ENCODE measurements at regions not wholly inside any gene's neighbourhood (a gene's known extent, or its start where the extent isn't known, plus 50 kb on each side); places are given as distances from the start of the nearest gene placed in this dataset.

DNA sequence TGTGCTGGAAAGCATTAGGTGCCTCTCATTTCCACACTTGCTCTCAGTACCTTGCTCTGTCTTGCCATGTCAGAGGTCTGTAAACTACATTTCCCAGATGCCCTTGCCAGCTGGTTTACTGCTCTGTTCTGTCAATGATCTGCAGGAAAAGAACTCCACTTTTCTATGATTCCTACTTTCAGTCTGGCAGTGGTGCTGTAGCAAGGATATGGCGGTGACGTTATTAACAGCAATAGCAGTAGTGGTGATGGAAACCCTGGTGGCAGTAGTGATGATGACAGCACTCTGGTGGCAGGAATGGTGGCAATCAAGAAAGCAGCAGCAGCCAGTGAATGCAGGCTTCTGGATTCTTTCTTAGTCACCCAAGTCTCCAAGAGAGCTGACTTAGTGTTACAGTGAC, 665.2 kb downstream of the DIPK2A start (continued):
- TF ChIP-seq, protein P1, sequence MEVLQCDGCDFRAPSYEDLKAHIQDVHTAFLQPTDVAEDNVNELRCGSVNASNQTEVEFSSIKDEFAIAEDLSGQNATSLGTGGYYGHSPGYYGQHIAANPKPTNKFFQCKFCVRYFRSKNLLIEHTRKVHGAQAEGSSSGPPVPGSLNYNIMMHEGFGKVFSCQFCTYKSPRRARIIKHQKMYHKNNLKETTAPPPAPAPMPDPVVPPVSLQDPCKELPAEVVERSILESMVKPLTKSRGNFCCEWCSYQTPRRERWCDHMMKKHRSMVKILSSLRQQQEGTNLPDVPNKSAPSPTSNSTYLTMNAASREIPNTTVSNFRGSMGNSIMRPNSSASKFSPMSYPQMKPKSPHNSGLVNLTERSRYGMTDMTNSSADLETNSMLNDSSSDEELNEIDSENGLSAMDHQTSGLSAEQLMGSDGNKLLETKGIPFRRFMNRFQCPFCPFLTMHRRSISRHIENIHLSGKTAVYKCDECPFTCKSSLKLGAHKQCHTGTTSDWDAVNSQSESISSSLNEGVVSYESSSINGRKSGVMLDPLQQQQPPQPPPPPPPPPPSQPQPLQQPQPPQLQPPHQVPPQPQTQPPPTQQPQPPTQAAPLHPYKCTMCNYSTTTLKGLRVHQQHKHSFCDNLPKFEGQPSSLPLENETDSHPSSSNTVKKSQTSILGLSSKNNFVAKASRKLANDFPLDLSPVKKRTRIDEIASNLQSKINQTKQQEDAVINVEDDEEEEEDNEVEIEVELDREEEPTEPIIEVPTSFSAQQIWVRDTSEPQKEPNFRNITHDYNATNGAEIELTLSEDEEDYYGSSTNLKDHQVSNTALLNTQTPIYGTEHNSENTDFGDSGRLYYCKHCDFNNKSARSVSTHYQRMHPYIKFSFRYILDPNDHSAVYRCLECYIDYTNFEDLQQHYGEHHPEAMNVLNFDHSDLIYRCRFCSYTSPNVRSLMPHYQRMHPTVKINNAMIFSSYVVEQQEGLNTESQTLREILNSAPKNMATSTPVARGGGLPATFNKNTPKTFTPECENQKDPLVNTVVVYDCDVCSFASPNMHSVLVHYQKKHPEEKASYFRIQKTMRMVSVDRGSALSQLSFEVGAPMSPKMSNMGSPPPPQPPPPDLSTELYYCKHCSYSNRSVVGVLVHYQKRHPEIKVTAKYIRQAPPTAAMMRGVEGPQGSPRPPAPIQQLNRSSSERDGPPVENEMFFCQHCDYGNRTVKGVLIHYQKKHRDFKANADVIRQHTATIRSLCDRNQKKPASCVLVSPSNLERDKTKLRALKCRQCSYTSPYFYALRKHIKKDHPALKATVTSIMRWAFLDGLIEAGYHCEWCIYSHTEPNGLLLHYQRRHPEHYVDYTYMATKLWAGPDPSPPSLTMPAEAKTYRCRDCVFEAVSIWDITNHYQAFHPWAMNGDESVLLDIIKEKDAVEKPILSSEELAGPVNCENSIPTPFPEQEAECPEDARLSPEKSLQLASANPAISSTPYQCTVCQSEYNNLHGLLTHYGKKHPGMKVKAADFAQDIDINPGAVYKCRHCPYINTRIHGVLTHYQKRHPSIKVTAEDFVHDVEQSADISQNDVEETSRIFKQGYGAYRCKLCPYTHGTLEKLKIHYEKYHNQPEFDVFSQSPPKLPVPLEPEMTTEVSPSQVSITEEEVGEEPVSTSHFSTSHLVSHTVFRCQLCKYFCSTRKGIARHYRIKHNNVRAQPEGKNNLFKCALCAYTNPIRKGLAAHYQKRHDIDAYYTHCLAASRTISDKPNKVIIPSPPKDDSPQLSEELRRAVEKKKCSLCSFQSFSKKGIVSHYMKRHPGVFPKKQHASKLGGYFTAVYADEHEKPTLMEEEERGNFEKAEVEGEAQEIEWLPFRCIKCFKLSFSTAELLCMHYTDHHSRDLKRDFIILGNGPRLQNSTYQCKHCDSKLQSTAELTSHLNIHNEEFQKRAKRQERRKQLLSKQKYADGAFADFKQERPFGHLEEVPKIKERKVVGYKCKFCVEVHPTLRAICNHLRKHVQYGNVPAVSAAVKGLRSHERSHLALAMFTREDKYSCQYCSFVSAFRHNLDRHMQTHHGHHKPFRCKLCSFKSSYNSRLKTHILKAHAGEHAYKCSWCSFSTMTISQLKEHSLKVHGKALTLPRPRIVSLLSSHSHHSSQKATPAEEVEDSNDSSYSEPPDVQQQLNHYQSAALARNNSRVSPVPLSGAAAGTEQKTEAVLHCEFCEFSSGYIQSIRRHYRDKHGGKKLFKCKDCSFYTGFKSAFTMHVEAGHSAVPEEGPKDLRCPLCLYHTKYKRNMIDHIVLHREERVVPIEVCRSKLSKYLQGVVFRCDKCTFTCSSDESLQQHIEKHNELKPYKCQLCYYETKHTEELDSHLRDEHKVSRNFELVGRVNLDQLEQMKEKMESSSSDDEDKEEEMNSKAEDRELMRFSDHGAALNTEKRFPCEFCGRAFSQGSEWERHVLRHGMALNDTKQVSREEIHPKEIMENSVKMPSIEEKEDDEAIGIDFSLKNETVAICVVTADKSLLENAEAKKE (CRISPR knock-in tag; IDR thresholded peaks at IDR 0.05): peak; percentile 61; the same call in 1 of the 2 replicates
- TF ChIP-seq EZH2 (IDR thresholded peaks at IDR 0.05; ENCODE audit: low read depth, unreplicated experiment) (no peak), EZH2phosphoT487 (IDR thresholded peaks at IDR 0.05; ENCODE audit: unreplicated experiment) (no peak)
- TF ChIP-seq, protein P2, sequence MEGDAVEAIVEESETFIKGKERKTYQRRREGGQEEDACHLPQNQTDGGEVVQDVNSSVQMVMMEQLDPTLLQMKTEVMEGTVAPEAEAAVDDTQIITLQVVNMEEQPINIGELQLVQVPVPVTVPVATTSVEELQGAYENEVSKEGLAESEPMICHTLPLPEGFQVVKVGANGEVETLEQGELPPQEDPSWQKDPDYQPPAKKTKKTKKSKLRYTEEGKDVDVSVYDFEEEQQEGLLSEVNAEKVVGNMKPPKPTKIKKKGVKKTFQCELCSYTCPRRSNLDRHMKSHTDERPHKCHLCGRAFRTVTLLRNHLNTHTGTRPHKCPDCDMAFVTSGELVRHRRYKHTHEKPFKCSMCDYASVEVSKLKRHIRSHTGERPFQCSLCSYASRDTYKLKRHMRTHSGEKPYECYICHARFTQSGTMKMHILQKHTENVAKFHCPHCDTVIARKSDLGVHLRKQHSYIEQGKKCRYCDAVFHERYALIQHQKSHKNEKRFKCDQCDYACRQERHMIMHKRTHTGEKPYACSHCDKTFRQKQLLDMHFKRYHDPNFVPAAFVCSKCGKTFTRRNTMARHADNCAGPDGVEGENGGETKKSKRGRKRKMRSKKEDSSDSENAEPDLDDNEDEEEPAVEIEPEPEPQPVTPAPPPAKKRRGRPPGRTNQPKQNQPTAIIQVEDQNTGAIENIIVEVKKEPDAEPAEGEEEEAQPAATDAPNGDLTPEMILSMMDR (conservative IDR thresholded peaks at IDR 0.05; ENCODE audit: low read depth in 2 of 2): peak; percentile 42 to 51

DNA sequence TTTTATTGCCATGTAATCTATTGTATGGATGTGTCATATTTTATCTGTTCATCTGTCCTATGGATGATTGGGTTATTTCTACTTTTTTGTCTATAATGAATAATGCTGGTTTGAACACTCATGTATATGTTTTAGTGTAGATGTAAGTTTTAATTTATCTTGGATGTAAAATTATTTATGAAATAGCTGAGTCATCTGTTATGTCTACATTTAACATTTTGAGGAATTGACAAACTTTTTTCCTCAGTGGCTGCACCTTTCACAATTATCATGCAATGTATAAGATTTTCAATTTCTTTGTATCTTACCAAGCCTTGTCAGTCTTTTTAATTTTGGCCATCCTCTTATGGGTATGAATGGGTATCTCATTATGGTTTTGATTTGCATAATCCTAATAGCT, 666.4 kb downstream of the DIPK2A start:
- H3F3A ChIP-seq (replicated peaks; ENCODE audit: low read depth): no peaks in the 10 kb centered on the region
- H3K9me3 Mint-ChIP-seq: no peaks in the 10 kb centered on the region; the same call in 2 of the 3 replicates
- H3K4me3 ChIP-seq: no peak overlapping the region
- no peak overlapping the region for H2AFZ ChIP-seq
- H3K36me3 ChIP-seq (ENCODE audit: insufficient read depth): no peaks in the 10 kb centered on the region
- DNase-seq (ENCODE audit: low spot score): no peak
- H3K4me2 ChIP-seq: no peak overlapping the region
- no peak overlapping the region for H3K27ac Mint-ChIP-seq
- H4K20me1 ChIP-seq (replicated peaks; ENCODE audit: insufficient read depth): no peaks in the 10 kb centered on the region
- no peaks in the 10 kb centered on the region; the same call in 2 of the 3 replicates for H3K36me3 Mint-ChIP-seq (ENCODE audit: low read depth)
- H3K27ac ChIP-seq (ENCODE audit: low read depth): no peak overlapping the region
- H3K9me2 ChIP-seq (ENCODE audit: insufficient read depth): no peaks in the 10 kb centered on the region
- no peaks in the 10 kb centered on the region for H3K4me1 ChIP-seq (ENCODE audit: insufficient read depth)
- H3K4me1 Mint-ChIP-seq: peaks cover 2% of the 10 kb centered on the region; the same call in 1 of the 3 replicates
- no peaks in the 10 kb centered on the region for H3K27me3 ChIP-seq (ENCODE audit: insufficient read depth)
- ATAC-seq: no peak
- no peaks in the 10 kb centered on the region for H3K27me3 Mint-ChIP-seq (ENCODE audit: insufficient read depth, low read depth, poor library complexity)
- H3K4me3 Mint-ChIP-seq: no peak overlapping the region
- H3K79me2 ChIP-seq (replicated peaks; ENCODE audit: insufficient read depth): no peaks in the 10 kb centered on the region
- no peak for TF ChIP-seq JUNB (IDR thresholded peaks at IDR 0.05; ENCODE audit: unreplicated experiment)
- no peak for TF ChIP-seq STAT1 (IDR thresholded peaks at IDR 0.05; ENCODE audit: unreplicated experiment)
- no peak for TF ChIP-seq CREB1 (CRISPR knock-in tag; IDR thresholded peaks at IDR 0.05; ENCODE audit: low read depth)
- TF ChIP-seq EZH2 (IDR thresholded peaks at IDR 0.05; ENCODE audit: low read depth, unreplicated experiment): no peak
- TF ChIP-seq POLR2AphosphoS5 (IDR thresholded peaks at IDR 0.05; ENCODE audit: low read depth): no peak
- TF ChIP-seq, protein P1 (CRISPR knock-in tag; IDR thresholded peaks at IDR 0.05): no peak
